ENCODE measurements at regions not wholly inside any gene's neighbourhood (a gene's known extent, or its start where the extent isn't known, plus 50 kb on each side); places are given as distances from the start of the nearest gene placed in this dataset.

DNA sequence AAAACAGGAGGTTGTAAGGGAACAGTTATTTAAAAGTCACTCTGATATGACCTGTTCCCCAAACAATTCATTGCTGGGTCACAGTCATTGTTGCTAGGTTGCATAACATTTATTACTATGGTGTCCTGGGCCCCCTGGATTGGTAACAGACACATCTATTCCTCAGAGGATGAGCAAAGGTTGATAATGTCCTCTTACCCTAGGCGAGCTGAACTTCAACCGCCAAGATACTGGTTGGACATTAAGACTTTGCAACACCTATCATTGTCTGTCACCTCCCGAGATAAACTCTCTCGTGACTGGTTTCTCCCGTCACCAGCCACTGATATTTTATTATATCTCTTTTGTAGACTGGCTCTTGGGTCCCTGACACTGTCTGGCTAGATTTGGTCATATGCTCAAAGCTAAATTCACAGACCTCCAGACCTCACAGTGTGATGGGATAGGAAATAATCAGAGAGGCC lies 361.3 kb downstream of the ZNF521 start:
- Histone ChIP-seq H3K27ac (peak overlapping the region in 1 of 4 donors; percentile 37), H3K27me3 (no peaks in the 10 kb centered on the region), H3K4me1 (peaks cover 0 to 11% (median 8%) of the 10 kb centered on the region in 4 donors), H3K4me3 (no peak overlapping the region), H3K36me3 (no peaks in the 10 kb centered on the region), H3K9me3 (no peaks in the 10 kb centered on the region)
- no peak for TF ChIP-seq EP300 (IDR thresholded peaks at IDR 0.05)
- TF ChIP-seq, protein P1, sequence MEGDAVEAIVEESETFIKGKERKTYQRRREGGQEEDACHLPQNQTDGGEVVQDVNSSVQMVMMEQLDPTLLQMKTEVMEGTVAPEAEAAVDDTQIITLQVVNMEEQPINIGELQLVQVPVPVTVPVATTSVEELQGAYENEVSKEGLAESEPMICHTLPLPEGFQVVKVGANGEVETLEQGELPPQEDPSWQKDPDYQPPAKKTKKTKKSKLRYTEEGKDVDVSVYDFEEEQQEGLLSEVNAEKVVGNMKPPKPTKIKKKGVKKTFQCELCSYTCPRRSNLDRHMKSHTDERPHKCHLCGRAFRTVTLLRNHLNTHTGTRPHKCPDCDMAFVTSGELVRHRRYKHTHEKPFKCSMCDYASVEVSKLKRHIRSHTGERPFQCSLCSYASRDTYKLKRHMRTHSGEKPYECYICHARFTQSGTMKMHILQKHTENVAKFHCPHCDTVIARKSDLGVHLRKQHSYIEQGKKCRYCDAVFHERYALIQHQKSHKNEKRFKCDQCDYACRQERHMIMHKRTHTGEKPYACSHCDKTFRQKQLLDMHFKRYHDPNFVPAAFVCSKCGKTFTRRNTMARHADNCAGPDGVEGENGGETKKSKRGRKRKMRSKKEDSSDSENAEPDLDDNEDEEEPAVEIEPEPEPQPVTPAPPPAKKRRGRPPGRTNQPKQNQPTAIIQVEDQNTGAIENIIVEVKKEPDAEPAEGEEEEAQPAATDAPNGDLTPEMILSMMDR (IDR thresholded peaks at IDR 0.05), result no peak
- no peak for TF ChIP-seq POLR2AphosphoS5 (IDR thresholded peaks at IDR 0.05)
- TF ChIP-seq POLR2A (IDR thresholded peaks at IDR 0.05), result no peak
- WGBS, 2 donors, result 86% methylated on average over 5 of the region's 5 CpGs
- no peak for DNase-seq
- no peak for ATAC-seq (ENCODE audit: low FRiP score in 2 of 2)

- DNase-seq (peak in 1 of 2 donors; percentile 46), ATAC-seq (ENCODE audit: low FRiP score in 2 of 2) (no peak)
- peak overlapping the region in 1 of 4 donors; percentile 37 for H3K27ac ChIP-seq
- H3K4me3 ChIP-seq, result no peak overlapping the region
- WGBS, 2 donors, result 72 to 74% methylated on average over 14 of the region's 14 CpGs
- H3K36me3 ChIP-seq, result no peaks in the 10 kb centered on the region
- TF ChIP-seq POLR2A (IDR thresholded peaks at IDR 0.05) (no peak), EP300 (IDR thresholded peaks at IDR 0.05) (no peak), POLR2AphosphoS5 (IDR thresholded peaks at IDR 0.05) (no peak)
- TF ChIP-seq, protein P1 (IDR thresholded peaks at IDR 0.05), result no peak
- no peaks in the 10 kb centered on the region for H3K27me3 ChIP-seq
- H3K4me1 ChIP-seq, result peaks cover 0 to 11% (median 8%) of the 10 kb centered on the region in 4 donors
- H3K9me3 ChIP-seq, result no peaks in the 10 kb centered on the region
These were observed 360.6 kb downstream of the ZNF521 start for GRCh38 chr18:24991141-24992060.

DNA sequence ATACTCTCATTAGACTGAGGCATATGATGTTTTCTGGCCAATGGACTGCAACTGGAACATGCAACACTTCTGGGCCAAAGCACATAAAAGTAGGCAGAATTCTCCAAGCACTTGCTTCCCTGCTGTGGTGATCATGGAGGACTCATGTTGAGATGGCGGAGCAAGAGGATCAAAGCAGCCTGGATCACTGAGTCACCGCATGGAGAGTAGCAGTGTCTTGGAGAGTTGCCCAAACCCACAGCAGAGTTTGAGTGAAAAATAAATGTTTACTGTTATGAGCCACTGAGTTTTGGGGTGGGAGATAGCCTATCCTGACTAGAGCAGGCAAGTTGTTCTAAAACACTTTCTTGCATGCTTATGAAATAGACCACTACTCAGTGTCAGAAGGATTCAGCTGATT lies 359.5 kb downstream of the ZNF521 start:
- DNase-seq, result no peak
- no peak for TF ChIP-seq POLR2A (IDR thresholded peaks at IDR 0.05)
- no peak for TF ChIP-seq EP300 (IDR thresholded peaks at IDR 0.05)
- TF ChIP-seq POLR2AphosphoS5 (IDR thresholded peaks at IDR 0.05), result no peak
- TF ChIP-seq, protein P1 (IDR thresholded peaks at IDR 0.05), result no peak
- WGBS, 2 donors, result 91 to 94% methylated on average over 2 of the region's 2 CpGs
- Histone ChIP-seq H3K4me3 (no peak overlapping the region), H3K9me3 (no peaks in the 10 kb centered on the region), H3K27me3 (no peaks in the 10 kb centered on the region), H3K27ac (no peak overlapping the region), H3K4me1 (peaks cover 0 to 11% (median 8%) of the 10 kb centered on the region in 4 donors), H3K36me3 (no peaks in the 10 kb centered on the region)
- no peak for ATAC-seq (ENCODE audit: low FRiP score in 2 of 2)

- no peak for ATAC-seq (ENCODE audit: low FRiP score in 2 of 2)
- TF ChIP-seq, protein P1 (IDR thresholded peaks at IDR 0.05), result no peak
- TF ChIP-seq POLR2A (IDR thresholded peaks at IDR 0.05) (no peak), POLR2AphosphoS5 (IDR thresholded peaks at IDR 0.05) (no peak), EP300 (IDR thresholded peaks at IDR 0.05) (no peak)
- WGBS, 2 donors, result 89 to 93% methylated on average over 6 of the region's 6 CpGs
These were observed 358.3 kb downstream of the ZNF521 start for GRCh38 chr18:24993628-24994027.

More at GRCh38 chr18:24993628-24994027, 358.3 kb downstream of the ZNF521 start:
- DNase-seq, result no peak
- Histone ChIP-seq H3K9me3 (no peaks in the 10 kb centered on the region), H3K4me3 (no peak overlapping the region), H3K27ac (no peak overlapping the region), H3K27me3 (no peaks in the 10 kb centered on the region), H3K4me1 (peaks cover 0 to 2% (median under 1%) of the 10 kb centered on the region in 4 donors), H3K36me3 (no peaks in the 10 kb centered on the region)
